Ascending aorta (tissue), 2 donors: ENCODE measurements at regions not wholly inside any gene's neighbourhood (a gene's known extent, or its start where the extent isn't known, plus 50 kb on each side); places are given as distances from the start of the nearest gene placed in this dataset.

Experiments used
- DNase-seq, 2 donors: peaks; one replicate each; pipeline ENCODE4 v3.0.0-alpha.2; 2019; ENCODE audit warnings: low spot score in 2 of 2
- H3K27ac ChIP-seq, 2 donors: fragments of 200-600 bp; sonication (generic); one replicate each; pipeline ENCODE4 v1.5.1; 2016 to 2017; ENCODE audit warnings: mild to moderate bottlenecking in 1 of 2
- H3K27me3 ChIP-seq: fragments of 200-600 bp; sonication (generic); one replicate; pipeline ENCODE4 v1.5.1; 2017
- H3K36me3 ChIP-seq, 2 donors: fragments of 200-600 bp; sonication (generic); one replicate each; pipeline ENCODE4 v1.5.1; 2016
- H3K4me1 ChIP-seq, 2 donors: fragments of 200-600 bp; sonication (generic); one replicate each; pipeline ENCODE4 v1.5.1; 2016 to 2017; ENCODE audit warnings: mild to moderate bottlenecking in 1 of 2
- H3K4me3 ChIP-seq, 2 donors: fragments of 200-600 bp; sonication (generic); one replicate each; pipeline ENCODE4 v1.5.1; 2016 to 2017; ENCODE audit warnings: mild to moderate bottlenecking in 1 of 2
- H3K9me3 ChIP-seq, 2 donors: fragments of 200-600 bp; sonication (generic); one replicate each; pipeline ENCODE4 v1.5.1; 2016
- CTCF ChIP-seq, 3 experiments: fragments of 200-600 bp in 2 of 3; fragments of 450-650 bp in 1 of 3; sonication (generic) in 2 of 3; IDR thresholded peaks; one replicate each; pipeline ENCODE4 v1.5.1; 2016 to 2019; ENCODE audit warnings: antibody characterized with exemption in 3 of 3, mild to moderate bottlenecking in 1 of 3, moderate library complexity in 1 of 3
- intact Hi-C: fragments of 100-400 bp; cut with DNase I; formaldehyde crosslinking; loops from one replicate; pipeline ENCODE4 v1.15.1; 2023

DNA sequence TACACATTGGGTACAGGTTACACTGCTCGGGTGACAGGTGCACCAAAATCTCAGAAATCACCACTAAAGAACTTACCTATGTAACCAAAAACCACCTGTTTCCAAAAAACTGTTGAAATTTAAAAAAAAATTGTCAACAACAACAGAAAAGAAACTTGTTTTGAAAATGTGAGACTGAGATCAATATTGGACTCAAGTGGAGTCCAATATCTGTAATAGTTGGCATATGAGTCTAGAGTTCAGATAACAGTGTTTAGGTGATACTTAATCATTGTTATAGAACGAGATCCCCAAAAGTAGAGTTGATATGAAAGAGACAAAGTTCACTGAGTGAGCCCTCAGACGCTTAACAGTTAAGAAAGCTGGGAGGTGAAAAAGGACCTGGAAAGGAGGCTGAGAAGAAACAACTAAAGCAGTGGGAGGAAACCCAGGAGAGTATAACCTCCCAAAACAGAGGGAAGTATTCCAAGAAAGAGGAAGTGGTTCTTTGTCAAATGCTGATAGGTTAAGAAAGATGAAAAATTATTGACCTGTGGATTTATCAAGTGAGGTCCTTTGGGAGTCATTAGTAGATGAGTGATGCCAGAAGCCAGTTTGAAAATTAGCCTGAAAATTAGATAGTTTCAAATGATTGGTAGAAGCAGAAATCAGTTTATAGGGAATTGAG is 388.6 kb upstream of the DPH6 start:
- H3K36me3 ChIP-seq = no peaks in the 10 kb centered on the region
- H3K4me1 ChIP-seq = no peaks in the 10 kb centered on the region
- intact Hi-C loops = no loop called here
- DNase-seq = no peak
- H3K27ac ChIP-seq = no peak overlapping the region
- H3K27me3 ChIP-seq = no peaks in the 10 kb centered on the region
- no peaks in the 10 kb centered on the region for H3K9me3 ChIP-seq
- TF ChIP-seq CTCF (IDR thresholded peaks at IDR 0.05) = no peak
- no peak overlapping the region for H3K4me3 ChIP-seq

DNA sequence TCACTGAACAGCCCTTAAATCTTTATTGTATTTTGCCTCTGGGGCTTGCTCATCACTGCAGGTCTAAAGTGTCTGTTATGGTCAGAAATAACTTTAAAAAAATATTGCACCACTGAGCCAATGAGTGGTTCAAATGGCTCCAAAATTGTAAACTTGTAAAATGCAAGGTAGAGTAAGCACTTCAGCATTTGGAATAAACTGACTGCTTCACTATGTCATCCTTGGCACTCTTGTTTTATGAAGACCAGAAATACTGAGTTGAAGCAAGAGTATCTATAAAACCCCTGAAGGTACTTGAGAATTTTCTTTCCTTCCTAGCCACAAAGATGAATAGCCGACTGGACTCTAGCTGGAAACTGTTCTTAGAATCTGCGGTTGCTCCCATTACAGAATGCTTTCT is 390.3 kb upstream of the DPH6 start:
- no peak for DNase-seq
- Histone ChIP-seq H3K36me3 (no peaks in the 10 kb centered on the region), H3K4me1 (no peaks in the 10 kb centered on the region), H3K27me3 (no peaks in the 10 kb centered on the region), H3K4me3 (no peak overlapping the region), H3K9me3 (no peaks in the 10 kb centered on the region), H3K27ac (no peak overlapping the region)
- intact Hi-C loops = no loop called here
- TF ChIP-seq CTCF (IDR thresholded peaks at IDR 0.05) = no peak

- H3K4me3 ChIP-seq = no peak overlapping the region
- H3K9me3 ChIP-seq = no peaks in the 10 kb centered on the region
- no peak for DNase-seq
- H3K36me3 ChIP-seq = no peaks in the 10 kb centered on the region
- no peak overlapping the region for H3K27ac ChIP-seq
- TF ChIP-seq CTCF (IDR thresholded peaks at IDR 0.05) = no peak
- no peaks in the 10 kb centered on the region for H3K27me3 ChIP-seq
- intact Hi-C loops = no loop called here
- H3K4me1 ChIP-seq = no peaks in the 10 kb centered on the region
These were observed 391.4 kb upstream of the DPH6 start for GRCh38 chr15:35937380-35937779.

- no peaks in the 10 kb centered on the region for H3K4me1 ChIP-seq
- no peak overlapping the region for H3K4me3 ChIP-seq
- no peak overlapping the region for H3K27ac ChIP-seq
- no peaks in the 10 kb centered on the region for H3K9me3 ChIP-seq
- intact Hi-C loops = no loop called here
- no peak for TF ChIP-seq CTCF (IDR thresholded peaks at IDR 0.05)
- no peak for DNase-seq
- H3K36me3 ChIP-seq = no peaks in the 10 kb centered on the region
- H3K27me3 ChIP-seq = no peaks in the 10 kb centered on the region
These were observed 399.1 kb upstream of the DPH6 start for GRCh38 chr15:35944945-35945585.

DNA sequence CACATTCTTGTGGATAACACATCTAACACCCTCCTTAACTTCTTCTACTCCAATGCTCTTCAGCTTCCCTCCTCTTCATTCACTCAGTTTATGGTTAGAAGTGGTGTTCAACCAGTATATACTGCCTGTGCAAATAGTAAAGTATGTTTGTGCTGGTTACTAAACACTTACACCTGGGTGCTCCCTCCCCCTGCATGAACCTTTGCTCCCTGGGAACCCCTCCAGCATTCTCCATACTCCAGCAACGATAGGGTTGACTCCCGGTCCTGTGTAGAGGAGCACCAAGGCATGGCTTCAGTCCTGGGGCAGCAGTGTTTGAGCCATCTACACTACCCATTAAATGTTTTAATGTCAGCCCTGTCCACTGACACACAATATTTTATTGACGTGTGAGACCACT is 407.5 kb upstream of the DPH6 start:
- H3K4me3 ChIP-seq = no peak overlapping the region
- no peaks in the 10 kb centered on the region for H3K4me1 ChIP-seq
- no peak for TF ChIP-seq CTCF (IDR thresholded peaks at IDR 0.05)
- H3K36me3 ChIP-seq = no peaks in the 10 kb centered on the region
- no peak for DNase-seq
- no peak overlapping the region for H3K27ac ChIP-seq
- intact Hi-C loops = no loop called here
- H3K27me3 ChIP-seq = no peaks in the 10 kb centered on the region
- H3K9me3 ChIP-seq = no peaks in the 10 kb centered on the region
